ENCODE measurements at regions not wholly inside any gene's neighbourhood (a gene's known extent, or its start where the extent isn't known, plus 50 kb on each side); places are given as distances from the start of the nearest gene placed in this dataset.

DNA sequence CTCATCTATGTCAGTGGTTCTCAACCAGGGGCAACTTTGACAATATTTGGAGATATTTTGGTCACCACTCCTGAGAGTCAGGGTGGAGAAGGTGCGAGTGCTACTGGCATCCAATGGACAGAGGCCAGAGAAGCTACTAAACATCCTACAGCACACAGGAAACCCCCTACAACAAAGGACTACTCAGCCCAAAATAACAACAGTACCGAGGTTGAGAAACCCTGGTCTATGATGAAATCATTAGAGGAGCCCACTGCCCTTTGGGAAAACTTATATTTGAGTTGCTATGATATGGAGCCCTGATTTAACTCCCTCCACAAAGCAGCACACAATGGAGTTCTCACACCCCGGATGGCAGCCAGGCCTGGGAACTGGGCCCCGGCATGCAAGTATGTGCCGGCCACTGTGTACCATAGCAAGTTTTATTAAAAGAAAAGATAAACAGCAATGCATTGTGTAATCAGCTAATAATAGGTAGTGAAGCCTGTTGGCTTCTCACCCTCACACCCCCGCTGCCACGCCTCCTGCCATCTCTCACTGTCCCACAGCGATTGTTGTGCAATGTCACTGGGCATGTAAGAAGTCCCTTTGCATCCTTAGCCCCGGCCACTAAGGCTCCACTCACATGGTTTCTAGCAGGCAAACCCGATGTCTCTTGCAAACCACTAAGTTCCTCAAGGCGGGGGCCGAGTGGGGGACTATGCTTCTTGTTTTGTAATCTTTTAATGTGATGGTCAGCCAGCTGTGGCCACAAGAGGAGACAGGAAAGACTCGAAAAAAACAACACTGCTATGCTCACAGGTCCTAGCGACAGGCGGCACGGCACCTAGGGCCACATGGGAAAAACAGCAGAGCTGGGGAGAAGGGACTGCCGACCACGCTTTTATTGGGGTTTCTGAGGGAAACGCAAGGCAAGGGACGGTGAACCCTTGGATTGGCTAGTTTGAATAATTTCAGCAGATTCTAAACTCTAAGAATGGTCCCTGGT, 110.0 kb downstream of the AQP9 start:
- no peak overlapping the region for H3K4me3 ChIP-seq (ENCODE audit: low read depth, low read length)
- TF ChIP-seq, protein P1, sequence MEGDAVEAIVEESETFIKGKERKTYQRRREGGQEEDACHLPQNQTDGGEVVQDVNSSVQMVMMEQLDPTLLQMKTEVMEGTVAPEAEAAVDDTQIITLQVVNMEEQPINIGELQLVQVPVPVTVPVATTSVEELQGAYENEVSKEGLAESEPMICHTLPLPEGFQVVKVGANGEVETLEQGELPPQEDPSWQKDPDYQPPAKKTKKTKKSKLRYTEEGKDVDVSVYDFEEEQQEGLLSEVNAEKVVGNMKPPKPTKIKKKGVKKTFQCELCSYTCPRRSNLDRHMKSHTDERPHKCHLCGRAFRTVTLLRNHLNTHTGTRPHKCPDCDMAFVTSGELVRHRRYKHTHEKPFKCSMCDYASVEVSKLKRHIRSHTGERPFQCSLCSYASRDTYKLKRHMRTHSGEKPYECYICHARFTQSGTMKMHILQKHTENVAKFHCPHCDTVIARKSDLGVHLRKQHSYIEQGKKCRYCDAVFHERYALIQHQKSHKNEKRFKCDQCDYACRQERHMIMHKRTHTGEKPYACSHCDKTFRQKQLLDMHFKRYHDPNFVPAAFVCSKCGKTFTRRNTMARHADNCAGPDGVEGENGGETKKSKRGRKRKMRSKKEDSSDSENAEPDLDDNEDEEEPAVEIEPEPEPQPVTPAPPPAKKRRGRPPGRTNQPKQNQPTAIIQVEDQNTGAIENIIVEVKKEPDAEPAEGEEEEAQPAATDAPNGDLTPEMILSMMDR (IDR thresholded peaks at IDR 0.05; ENCODE audit: insufficient read depth, low read length, missing control alignments): no peak
- no peak for DNase-seq (ENCODE audit: low read depth, low spot score)
- ChIA-PET POLR2A (interaction anchor here (0.6 kb wide), 1 partner anchor 18 kb away, joined by 3 read pairs; no protein-coding TSS in a partner anchor), CTCF (interaction anchor here (1.1 to 2.0 kb wide), 2 partner anchors 20 to 35 kb away, joined by 3 to 7 read pairs; no protein-coding TSS in a partner anchor)

DNA sequence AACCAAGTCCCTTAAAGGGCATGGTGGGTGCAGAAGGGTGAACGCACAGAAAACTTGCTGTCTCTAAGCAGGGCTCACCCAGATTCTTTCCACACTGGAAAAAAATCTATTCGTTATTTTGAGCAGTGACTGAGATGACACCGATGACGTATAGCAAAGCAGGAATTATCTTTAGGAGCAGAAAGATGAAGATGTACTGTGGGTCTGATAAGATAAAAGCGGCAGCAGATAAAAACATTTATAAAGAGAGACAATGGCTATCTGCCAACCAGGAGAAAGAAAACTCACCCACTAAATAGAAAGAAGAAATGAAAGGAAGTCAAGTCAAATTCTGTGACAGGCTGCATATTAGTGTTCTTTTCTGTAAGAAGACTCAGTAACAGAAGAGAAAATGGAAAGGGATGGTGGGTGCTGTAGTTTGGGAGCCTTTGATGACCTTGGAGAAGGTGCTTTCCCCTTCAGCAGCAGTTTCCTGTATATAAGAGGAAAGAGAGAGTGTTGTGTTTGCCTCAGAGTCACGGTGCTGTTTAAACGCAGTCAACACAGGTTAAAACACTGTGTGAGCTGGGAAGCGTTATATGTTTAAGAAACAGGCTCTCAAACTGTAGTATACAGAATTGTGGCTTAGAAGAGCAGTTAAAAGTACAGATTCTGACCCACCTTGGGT, 111.6 kb downstream of the AQP9 start:
- ChIA-PET CTCF (no interaction called here), POLR2A (no interaction called here)
- no peak for DNase-seq (ENCODE audit: low read depth, low spot score)
- TF ChIP-seq, protein P1 (IDR thresholded peaks at IDR 0.05; ENCODE audit: insufficient read depth, low read length, missing control alignments): no peak
- no peak overlapping the region for H3K4me3 ChIP-seq (ENCODE audit: low read depth, low read length)

DNA sequence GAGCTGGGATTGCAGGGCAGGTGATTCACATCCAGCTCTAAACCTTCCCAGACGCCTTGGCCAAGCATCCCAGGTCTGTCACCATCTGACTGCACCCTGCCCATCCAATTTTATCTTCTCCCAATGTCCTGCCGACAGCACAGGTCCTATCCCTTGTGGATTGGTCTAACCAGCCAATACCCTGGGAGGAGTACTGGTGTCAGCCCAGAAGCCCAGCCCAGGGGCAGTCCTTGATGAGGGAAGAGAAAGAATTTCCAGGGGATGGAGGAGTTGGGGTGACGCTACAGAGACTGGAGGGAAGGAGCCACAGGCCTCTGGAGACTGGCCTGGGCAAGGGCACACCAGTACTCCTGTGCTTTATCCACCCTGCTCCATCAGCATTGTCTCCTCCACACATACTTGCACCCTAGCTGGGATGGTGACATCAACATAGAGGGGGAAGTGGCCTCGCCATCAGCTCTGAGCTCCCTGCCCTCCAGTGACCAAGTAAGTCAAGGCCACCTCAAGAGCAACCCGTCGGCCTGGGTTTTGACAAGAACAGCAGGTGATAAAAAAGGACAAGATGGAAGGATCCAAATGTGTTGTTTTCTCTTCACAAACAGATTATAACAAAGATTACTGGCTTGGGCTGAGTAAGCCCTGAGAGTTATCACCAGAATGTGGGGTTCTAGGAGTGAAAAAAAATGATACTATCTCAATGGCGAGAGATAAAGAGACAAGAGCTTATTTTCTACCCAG, 114.6 kb downstream of the AQP9 start:
- TF ChIP-seq, protein P1 (IDR thresholded peaks at IDR 0.05; ENCODE audit: insufficient read depth, low read length, missing control alignments): no peak
- CTCF ChIA-PET: interaction anchor here (1.3 kb wide), 1 partner anchor 17 kb away, joined by 10 read pairs; no protein-coding TSS in a partner anchor
- H3K4me3 ChIP-seq (ENCODE audit: low read depth, low read length): no peak overlapping the region
- DNase-seq (ENCODE audit: low read depth, low spot score): no peak
- POLR2A ChIA-PET: no interaction called here

DNA sequence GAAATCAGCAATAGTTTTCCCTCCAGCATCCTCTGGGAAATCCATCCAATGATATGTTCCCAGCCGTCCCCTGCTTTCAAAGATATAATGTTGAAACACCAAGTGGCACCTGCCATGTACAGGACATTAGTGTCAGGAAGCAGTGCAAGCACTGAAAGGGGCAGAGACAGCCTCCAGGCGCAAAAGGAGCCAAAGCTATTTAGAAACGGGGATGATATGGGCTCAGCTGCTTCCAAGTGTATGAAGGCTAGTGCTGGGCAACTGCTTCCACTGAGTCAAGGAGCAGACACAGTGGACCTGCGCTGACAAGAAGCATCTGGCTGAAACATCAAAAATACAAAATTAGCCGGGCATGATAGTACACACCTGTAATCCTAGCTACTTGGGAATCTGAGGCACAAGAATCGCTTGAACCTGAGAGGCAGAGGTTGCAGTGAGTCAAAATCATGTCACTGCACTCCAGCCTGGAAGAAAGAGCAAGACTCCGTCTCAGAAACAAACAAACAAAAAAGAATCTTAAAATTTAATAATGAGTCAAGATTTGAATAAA, 119.7 kb downstream of the AQP9 start:
- DNase-seq (ENCODE audit: low read depth, low spot score): no peak
- TF ChIP-seq, protein P1 (IDR thresholded peaks at IDR 0.05; ENCODE audit: insufficient read depth, low read length, missing control alignments): no peak

DNA sequence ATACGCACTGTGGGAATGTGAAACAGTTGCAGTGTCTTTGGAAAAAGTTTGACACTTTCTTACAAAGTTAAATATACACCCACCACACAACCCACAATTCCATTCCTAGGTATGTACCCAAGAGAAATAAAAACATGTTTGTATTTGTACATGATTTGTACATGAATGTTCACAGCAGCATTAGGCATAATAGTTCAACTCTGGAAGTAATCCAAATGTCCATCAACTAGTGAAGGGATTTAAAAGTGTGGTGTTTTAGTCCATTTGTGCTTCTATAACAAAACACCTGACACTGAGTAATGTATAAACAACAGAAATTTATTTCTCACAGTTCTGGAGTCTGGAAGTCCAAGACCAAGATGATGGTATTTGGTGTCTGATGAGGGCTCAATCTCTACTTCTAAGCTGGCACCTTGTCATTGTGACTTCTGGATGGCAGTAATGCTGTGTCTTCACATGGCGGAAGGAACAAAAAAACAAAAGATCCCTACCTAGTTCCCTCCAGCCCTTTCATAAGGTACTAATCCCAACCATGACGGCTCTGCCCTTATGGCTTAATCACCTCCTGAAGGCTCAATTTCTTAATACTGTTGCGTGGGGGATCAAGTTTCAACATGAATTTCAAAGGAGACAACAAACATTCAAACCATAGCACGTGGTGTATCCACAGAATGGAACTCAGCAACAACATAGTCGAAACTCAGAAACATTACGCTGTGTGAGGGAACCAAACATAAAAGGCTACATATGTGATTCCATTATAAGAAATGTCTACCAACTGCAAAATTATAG, 120.5 kb downstream of the AQP9 start:
- DNase-seq (ENCODE audit: low read depth, low spot score): no peak
- CTCF ChIA-PET: no interaction called here
- POLR2A ChIA-PET: no interaction called here
- TF ChIP-seq, protein P1 (IDR thresholded peaks at IDR 0.05; ENCODE audit: insufficient read depth, low read length, missing control alignments): no peak
- H3K4me3 ChIP-seq (ENCODE audit: low read depth, low read length): no peak overlapping the region

More for the DNA sequence above, 119.7 kb downstream of the AQP9 start:
- CTCF ChIA-PET: interaction anchor here (1.7 kb wide), 1 partner anchor 11 kb away, joined by 7 read pairs; no protein-coding TSS in a partner anchor
- no peak overlapping the region for H3K4me3 ChIP-seq (ENCODE audit: low read depth, low read length)
- POLR2A ChIA-PET: no interaction called here

All from AG04449 (cell line).